HG03571 (cell line): ENCODE measurements at regions not wholly inside any gene's neighbourhood (a gene's known extent, or its start where the extent isn't known, plus 50 kb on each side); places are given as distances from the start of the nearest gene placed in this dataset.
"Not testable (repeated sequence)": the region's sequence is repeated elsewhere in the genome, so short reads cannot be mapped to it uniquely, and the experiment has no call there.

Experiments used
- ATAC-seq: cut with Tn5 transposase; IDR thresholded peaks from one replicate; pipeline ENCODE4 v1.9.1; 2021; ENCODE audit not compliant: unreplicated experiment

DNA sequence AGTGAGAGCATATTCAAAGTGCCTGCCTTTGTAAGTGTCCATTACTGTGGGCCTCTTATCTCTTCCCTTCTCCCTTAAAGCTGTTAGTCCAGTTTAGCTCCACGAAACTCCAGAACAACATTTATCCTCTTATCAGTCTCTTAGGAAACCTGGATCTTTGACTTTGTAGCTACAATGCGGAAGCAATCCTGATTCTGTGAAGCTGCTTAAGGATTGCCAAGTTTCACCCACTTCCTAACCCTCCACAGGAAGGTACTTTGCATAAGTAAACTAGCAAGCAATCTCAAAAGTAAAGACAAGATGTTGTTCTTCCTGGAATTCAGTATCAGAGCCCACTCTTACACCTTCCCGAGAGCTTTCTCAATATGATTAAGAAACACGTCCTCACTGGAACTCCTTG lies 164.9 kb upstream of the USP25 start:
- ATAC-seq = no peak

DNA sequence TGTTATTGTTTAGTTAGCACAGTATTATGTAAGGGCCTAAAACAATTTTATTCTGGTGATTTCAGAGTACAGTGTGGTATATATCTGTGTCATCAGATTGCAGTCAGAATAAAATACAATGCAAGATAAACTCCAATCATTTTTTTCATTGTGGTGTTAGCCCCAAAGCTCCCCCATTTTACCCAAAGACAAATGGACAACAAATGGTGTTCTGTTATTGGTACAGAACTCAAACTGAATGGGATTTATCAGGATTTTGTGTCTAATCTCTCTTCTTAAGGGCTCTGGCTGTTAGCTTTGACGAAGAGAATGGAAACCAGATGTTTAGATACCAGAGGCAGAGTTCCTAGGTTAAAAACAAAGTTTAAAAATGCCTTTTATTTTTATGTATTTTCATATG lies 163.1 kb upstream of the USP25 start:
- ATAC-seq = no peak

DNA sequence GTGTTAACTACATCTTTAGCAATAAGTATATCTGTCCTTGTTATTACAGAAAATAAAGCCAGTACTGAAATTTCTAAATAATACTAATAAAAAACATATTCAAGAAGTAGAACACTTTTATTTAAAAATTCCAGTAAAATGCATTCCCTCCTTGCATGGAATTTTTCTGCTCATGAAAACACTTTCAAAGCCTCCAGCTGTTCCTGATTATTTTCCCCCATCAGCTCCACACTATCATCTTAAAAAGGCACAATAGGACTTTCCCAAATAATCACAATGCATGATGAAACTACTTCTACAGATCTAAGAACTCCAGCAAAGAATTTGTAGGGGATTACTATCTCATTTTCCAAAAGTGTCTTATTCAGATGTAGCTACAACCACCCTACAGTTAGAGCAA lies 162.6 kb upstream of the USP25 start:
- ATAC-seq = no peak

DNA sequence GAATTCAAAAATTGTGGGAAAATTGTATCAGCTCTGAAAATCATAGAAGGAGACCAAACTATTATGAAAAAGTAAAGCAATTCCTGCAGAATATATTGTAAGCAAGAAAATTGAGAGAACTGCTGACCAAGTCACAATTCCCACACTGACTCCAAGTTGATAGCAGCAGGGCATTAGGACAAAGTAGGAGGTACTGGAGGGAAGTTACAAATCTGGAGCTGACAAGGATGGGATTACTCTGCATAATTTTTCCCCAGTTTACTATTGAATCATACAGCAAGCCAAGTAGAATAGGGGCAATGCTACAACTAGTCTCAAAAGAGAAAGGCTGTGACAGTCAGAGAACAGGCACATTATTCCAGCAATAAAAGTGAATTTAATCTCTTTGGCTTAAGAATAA lies 161.3 kb upstream of the USP25 start:
- no peak for ATAC-seq

DNA sequence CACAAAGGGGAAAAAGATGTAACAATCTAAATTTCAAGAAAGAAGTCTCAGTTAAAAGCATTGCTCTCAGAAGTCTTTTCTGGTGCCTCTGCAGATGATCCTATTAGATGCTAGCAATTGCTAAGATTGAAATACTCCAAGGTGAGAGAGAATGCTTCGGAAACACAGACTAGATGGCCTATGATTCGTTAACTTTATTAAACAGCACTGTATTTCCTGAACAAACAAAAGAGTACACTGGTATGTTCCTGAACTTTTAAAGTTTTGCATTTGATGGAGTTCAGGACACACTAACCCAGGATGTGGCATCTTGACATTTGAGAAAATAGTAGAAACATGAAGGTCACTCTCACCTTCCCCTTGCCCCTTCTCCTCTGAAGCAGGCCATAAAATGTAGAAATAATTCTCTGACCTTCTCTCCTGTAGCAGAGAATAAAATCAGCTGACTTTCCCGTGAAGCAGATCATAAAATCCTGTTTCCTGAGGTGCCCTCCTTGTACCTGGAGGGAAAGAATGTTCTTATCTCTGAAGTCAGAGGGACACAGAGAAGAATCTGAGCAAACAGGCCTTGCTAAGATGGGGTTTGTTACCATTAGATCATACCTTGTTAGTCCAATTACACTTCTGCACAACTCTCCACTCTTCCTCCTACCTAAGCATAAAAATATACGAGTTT lies 142.9 kb upstream of the USP25 start:
- no peak for ATAC-seq

DNA sequence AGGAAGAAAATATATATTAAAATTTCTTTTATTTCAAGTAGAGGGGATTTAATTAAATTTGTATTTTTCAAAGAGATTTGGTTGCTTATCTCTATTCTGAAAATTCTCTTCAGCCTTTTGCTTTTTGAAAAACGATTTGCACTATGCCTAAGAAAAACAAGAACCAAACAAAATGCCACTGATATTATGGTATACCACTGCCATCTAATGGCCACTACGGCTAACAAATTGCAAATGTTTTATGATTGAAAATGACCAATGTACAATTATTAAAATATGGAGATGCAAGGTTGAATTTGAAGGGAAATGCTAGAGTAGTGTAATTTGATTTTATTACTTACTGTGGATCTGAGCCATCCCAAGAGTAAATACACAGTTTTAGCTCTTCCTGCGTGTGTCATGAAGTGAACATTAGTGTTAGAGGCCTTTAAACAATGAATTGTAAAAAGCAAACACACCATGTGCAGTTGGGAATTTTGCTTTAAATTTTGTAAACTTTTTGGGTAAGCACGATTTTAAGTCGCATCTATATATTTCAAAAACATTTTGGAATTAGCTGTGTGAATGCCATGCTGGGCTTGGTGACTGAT lies 137.4 kb upstream of the USP25 start:
- ATAC-seq = no peak

DNA sequence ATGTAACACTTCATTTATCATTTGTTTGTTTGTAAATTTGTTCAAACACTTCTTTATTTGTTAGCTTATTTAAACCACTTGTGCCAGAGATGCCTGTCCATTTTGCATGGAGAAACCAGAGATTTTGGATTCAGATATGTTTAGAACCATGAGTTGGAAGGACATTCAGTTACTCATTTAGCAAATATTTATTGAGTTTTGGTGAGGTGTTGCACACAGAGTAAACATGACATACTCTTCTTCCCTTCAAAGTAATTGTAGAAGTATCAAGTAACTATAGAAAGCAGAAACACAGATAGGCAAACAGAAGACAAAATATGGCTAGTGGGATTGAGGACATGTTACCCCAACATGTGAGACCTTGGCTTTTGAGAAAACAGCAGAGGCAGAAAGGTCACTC lies 136.8 kb upstream of the USP25 start:
- ATAC-seq = no peak

DNA sequence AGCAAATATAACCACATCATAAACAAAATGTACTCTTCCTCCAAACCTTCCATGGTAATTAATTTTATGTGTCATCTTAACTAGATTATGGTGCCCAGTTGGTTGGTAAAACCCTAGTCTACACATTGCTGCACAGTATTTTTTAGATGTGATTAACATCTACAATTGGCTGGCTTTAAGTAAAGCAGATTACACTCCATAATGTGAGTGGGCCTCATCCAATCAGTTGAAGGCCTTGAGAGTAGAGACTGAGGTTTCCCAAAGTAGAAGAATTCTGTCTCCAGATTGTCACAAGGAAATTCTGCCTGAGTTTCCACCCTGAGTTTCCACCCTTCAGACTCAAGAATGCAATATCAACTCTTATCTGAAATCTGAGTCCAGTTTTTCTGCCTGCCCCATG lies 128.4 kb upstream of the USP25 start:
- ATAC-seq = no peak

DNA sequence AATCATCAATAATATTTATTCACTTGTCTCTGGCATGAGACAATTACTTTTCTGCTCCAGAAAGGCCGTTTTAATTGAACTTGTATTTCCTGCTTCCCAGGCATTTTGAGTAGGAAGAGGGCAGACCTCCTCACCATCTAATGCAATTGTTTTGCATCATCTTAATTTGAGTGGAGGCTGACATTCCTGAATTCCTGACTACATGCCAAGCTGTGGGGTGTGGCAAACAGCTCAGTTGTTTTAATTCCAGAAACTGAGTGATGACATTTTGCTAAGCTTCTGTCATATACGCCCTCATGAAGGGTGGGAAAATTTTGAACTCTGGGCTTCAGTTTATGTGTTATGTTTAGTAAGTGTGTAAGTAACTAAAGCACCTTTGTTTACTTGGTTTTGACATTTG lies 125.4 kb upstream of the USP25 start:
- no peak for ATAC-seq

DNA sequence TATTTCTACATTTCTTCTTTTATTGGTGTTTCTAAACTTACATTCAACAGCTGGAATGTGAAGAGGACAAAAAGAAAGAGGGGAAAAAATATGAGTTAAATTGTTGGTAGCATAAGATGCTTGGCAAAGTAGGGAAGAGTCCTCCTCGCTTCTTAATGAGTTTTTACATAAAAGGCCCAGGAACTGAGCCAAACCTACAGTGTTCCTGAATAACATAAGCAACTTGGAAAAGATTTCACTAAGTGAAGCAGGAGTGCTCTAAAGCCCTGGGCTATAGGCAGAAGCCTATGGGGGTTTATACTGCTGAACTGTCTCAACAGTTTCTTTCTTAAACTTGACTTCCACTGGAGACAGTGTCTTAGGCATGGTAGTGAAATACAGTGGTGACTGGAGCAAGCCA lies 115.0 kb upstream of the USP25 start:
- ATAC-seq = no peak

DNA sequence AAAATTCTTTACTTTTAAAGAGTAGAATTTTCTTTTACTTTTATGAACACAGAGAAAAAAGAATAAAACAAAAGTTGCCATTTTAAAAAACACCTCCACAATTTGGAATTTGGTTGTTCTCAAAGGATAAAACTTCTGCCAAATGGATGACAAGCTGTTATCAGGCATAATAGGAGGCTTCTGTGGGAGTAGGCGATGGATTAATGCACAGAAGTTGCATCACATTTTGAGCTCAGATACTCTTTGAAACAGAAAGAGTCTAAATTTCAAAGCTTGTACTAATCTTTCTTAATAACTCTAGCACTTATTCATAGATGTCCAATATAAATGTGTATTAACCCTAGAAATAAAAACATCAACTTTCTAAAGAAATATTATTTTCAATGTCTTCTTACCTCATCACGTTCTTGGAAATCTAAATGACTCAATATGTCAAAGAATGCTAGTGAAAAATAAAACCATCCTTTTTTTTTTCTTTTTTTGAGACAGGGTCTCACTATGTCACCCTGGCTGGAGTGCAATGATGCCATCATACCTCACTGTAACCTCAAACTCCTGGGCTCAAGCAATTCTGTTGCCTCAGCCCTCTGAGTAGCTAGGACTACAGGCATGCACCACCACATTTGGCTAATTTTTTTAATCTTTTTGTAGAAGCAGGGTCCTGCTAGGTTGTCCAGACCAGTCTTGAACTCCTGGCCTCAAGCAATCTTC lies 112.8 kb upstream of the USP25 start:
- no peak for ATAC-seq

DNA sequence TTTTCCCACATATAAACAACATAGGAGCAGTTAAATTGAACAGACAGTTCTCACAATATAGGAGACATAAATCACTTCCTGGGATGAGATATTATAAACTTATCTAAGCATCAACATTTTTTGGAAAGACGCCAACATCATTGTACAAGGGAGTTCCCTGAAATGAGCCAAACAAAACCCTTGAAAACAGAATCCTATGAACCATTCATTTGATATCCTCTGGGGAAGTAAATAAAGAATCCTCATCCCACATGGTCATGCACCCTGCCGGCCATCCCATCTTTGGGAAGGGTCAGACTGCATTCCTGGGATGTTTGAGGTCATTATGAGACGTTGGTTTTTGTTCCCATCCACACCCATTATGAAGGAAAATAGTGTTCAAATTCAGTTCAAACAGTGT lies 111.8 kb upstream of the USP25 start:
- no peak for ATAC-seq

DNA sequence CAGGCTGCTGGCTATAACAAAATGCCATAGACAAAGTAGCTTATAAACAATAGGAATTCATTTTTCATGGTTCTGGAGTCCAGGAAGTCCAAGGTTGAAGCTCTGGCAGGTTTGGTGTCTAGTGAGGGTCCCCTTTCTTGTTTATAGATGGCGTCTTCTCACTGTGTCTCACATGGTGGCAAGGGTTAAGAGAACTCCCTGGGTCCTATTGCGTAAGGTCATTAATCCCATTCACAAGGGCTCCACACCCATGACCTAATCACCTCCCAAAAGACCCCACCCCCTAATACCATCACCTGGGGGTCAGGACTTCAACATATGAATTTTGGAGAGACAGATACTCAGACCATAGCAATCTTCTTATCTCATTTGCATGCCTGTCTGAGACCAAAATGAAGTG lies 108.9 kb upstream of the USP25 start:
- no peak for ATAC-seq

DNA sequence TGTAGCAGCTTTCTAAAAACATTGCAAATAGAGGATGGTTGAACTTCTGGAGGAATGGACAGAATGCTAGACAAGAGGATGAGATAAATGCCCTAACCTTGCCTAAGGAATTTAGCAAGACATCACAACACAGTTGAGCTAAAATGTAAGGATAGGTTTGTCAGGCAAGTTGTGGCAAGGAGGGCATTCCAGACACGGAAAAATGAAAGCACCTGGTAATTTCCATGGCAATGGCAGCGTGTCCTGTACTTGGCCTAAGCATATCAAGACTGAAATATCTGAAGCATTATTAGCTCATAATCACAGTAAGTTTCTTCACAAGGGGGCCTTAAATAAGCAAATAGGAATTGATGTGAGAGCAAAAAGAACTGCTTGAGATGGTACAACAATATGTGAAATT lies 105.1 kb upstream of the USP25 start:
- ATAC-seq = no peak

DNA sequence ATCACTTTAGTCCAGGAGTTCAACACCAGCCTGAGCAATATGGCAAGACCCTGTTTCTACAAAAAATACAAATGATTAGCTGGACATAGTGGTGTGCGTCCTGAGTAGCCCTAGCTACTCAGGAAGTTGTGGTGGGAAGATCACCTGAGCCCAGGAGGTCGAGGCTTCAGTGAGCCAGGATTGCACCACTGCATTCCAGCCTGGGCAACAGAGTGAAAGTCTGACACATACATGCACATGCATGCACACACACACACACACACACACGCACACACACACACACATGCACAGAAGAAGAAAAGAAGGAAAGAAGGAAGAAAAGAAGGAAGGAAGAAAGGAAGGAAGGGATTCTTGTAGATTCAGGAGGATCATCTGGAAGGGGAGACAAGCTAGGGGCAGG lies 104.4 kb upstream of the USP25 start:
- ATAC-seq = no peak

DNA sequence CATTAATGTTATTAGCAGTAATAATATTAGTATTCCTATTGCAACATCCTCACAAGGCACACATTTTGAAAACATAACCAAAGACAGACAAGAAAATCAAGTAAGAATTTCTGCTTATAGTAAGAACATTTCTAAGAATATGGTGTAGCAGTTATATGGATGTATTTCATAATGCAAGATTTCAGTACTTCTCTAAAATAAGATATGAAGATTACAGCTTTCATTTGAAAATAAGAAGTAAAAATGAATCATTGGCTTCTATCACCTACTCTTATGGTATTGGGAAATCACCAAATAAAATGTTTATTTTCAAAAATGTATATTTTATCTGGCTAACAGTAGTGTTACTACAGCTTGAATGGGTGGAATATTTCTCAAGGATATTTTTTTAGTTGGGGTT lies 103.8 kb upstream of the USP25 start:
- no peak for ATAC-seq

DNA sequence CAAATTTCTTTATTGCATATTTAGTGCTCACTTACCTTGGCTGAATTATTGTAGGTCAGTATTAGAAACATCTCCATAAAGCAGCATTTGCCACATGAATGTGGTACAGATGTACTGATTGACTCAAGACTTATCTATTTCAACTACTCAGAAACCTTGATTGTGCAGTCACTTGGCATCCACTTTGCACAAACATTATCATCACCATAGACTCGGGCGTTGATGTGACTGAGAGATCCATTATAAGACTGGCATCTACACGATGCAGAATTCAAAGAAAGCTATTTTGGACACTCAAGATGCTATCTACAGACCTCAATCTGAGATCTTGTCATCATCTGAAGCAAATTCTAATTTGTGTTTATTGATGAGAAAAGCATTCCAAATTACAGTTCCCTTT lies 102.8 kb upstream of the USP25 start:
- ATAC-seq = no peak

DNA sequence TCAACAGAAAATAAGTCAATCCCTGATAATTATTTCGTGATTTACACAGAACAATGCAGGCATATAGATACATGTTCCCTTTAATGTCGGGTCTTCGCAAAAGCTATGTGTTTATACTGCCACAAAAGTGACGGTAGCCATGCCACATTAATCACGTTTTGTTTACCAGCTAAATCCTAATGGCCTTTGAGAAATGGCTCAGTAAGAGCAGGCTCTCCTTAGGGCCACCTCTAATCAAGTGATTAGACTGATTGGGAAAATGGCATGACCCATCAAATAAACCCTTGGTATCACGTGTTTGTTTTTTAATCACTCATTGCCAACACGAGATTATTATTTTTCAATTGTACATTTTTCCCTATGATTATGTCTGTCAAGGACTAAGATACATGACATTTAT lies 102.0 kb upstream of the USP25 start:
- ATAC-seq = no peak

DNA sequence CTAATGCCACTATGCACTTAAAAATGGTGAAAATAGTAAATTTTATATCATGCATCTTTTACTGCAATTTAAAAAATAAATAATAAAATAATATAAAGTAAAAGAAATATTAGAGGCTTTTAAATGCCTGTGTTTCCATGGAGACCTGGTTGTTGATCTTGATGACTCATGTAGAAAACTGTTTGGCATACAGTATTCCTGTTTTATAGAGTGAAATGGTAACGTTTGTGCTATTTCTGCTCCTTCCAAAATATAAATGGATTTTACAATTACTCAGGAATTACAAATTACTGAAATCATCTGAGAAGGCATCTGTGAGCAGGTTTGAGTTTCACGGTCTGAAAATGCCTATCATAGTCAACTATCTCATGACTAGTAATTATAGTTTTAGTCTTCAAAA lies 98.4 kb upstream of the USP25 start:
- ATAC-seq = no peak

DNA sequence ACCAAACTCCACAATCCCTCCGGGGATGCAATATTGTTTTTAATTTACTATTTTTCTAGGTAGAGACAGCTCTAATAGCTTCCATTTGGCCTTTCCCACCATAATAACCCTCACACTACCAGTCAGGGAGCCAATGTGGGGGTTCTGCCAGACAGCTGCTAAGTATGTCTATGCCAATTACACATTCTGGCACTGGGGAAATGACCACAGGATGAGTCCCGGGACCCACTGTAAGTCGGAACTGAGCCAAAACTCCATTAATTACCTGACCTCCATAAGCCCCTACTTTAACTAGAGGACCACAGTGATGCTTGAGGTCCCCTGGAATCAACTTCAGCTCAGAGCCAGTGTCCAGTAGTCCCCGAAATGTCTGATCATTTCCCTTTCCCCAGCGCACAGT lies 95.2 kb upstream of the USP25 start:
- ATAC-seq = not testable (repeated sequence)

DNA sequence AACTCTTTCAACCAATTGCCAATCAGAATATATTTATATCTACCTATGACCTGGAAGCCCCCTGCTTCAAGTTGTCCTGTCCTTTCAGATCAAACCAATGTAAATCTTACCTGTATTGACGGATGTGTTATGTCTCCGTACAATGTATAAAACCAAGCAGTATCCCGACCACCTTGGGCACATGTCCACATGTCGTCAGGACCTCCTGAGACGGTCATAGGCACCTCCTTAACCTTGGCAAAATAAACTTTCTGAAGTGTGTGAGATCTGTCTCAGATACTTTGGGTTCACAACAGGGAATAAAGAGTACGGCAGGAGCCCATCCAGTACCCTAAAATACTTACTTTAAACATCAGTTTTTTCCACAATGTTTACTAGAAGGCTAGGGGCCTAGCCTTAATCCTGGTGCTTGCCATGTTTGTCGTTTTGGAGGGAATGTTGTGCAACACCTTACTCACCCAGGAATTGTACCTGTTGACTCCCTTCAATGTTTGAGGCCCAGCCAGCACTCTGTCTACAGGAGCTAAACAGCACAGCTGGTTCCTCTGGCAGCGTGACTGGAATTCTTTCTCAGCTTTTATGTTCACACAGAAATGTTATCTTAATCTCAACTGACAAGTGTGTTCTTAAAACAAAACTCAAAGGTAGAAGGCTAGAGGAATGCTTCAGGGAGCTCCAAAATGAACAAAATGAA lies 90.8 kb upstream of the USP25 start:
- no peak for ATAC-seq

DNA sequence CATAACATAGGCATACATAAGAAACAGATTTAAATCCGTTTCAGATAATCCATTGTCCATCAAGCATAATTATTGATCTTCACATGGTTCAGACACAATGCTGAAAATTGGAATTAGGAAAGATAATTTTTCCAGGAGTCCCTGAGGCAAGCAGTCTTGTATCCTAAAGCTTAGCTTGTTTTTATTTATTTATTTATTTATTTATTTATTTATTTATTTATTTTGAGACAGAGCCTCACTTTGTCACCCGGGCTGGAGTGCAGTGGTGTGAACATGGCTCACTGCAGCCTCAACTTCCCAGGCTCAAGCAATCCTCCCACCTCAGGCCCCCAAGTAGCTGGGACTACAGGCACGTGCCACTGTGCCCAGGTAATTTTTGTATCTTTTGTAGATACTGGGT lies 89.7 kb upstream of the USP25 start:
- not testable (repeated sequence) for ATAC-seq
